ENCODE measurements at regions not wholly inside any gene's neighbourhood (a gene's known extent, or its start where the extent isn't known, plus 50 kb on each side); places are given as distances from the start of the nearest gene placed in this dataset.

- TF ChIP-seq CTCF (IDR thresholded peaks at IDR 0.05): no peak
- TF ChIP-seq ZFX (IDR thresholded peaks at IDR 0.05; ENCODE audit: borderline replicate concordance): no peak
These were observed 432.8 kb upstream of the PTPRD start for GRCh38 chr9:11045589-11045988.

Data from 22Rv1 (cell line).